H1 (cell line): ENCODE measurements at regions not wholly inside any gene's neighbourhood (a gene's known extent, or its start where the extent isn't known, plus 50 kb on each side); places are given as distances from the start of the nearest gene placed in this dataset.

Experiments
- CTCF ChIA-PET: fragments of 300-600 bp; sonication (Branson Sonifier 250); formaldehyde crosslinking; loops from one replicate; lab custom pipeline; 2021; ENCODE audit not compliant: partially characterized antibody; lab: Charles Lee
- POLR2A ChIA-PET: fragments of 300-600 bp; sonication (Branson Sonifier 250); formaldehyde crosslinking; loops from one replicate; lab custom pipeline; 2021; ENCODE audit warnings: inconsistent platforms; ENCODE audit not compliant: partially characterized antibody; lab: Charles Lee
- DNase-seq, 2 experiments: peaks; one replicate each; pipeline versions ENCODE4 v3.0.0 to v3.0.0-alpha.2; 2010 to 2022; ENCODE audit warnings: low spot score in 2 of 2, low read depth in 1 of 2, mixed read lengths in 1 of 2
- FAIRE-seq: peaks from 2 replicates; lab custom pipeline; 2011; peaks lifted over from hg19 to GRCh38; lab: Jason Lieb, UNC
- H2AFZ ChIP-seq: 2 replicates; pipeline ENCODE4 v1.8.1; 2012; ENCODE audit warnings: low read length, inconsistent platforms
- H2AK5ac ChIP-seq: 2 replicates; pipeline ENCODE4 v1.6.1; 2013; ENCODE audit warnings: low read depth, low read length
- H2BK120ac ChIP-seq: replicated peaks from 2 replicates; pipeline ENCODE3; 2013; ENCODE audit warnings: low read depth, low read length, inconsistent platforms
- H2BK12ac ChIP-seq: 2 replicates; pipeline ENCODE4 v1.6.1; 2013; ENCODE audit warnings: low read depth, low read length
- H2BK15ac ChIP-seq: 2 replicates; pipeline ENCODE4 v1.6.1; 2013; ENCODE audit warnings: low read length
- H2BK20ac ChIP-seq: 2 replicates; pipeline ENCODE4 v1.6.1; 2013; ENCODE audit warnings: low read length
- H2BK5ac ChIP-seq: 2 replicates; pipeline ENCODE4 v1.6.1; 2013; ENCODE audit warnings: low read depth, low read length
- H3K14ac ChIP-seq: 2 replicates; pipeline ENCODE4 v1.6.1; 2013; ENCODE audit warnings: inconsistent platforms; ENCODE audit not compliant: insufficient read length
- H3K18ac ChIP-seq: 2 replicates; pipeline ENCODE4 v1.6.1; 2013; ENCODE audit warnings: low read length; ENCODE audit errors: extremely low read depth
- H3K23ac ChIP-seq: 2 replicates; pipeline ENCODE4 v1.6.1; 2013; ENCODE audit warnings: inconsistent platforms; ENCODE audit not compliant: insufficient read length
- H3K23me2 ChIP-seq: 2 replicates; pipeline ENCODE4 v1.6.1; 2013; ENCODE audit warnings: low read depth, low read length
- H3K27ac ChIP-seq: 2 replicates; pipeline ENCODE4 v1.6.1; 2011; ENCODE audit warnings: low read depth, low read length, inconsistent platforms
- H3K27me3 ChIP-seq, 4 experiments: replicated peaks in 1 of 4; 1 replicate in 1 of 4; 2 replicates in 3 of 4; pipeline versions ENCODE4 v1.6.1 to v1.8.1; 2011 to 2013; ENCODE audit warnings: low read length in 3 of 4, mild to moderate bottlenecking in 3 of 4, inconsistent platforms in 2 of 4, mixed read lengths in 2 of 4, moderate library complexity in 1 of 4; ENCODE audit not compliant: control insufficient read depth in 3 of 4, insufficient read depth in 3 of 4; ENCODE audit errors: extremely low read depth in 1 of 4
- H3K36me3 ChIP-seq, 4 experiments: 2 replicates each; pipeline versions ENCODE4 v1.6.1 to v1.8.1; 2011 to 2013; ENCODE audit warnings: mild to moderate bottlenecking in 4 of 4, low read length in 3 of 4, moderate library complexity in 2 of 4, control low read depth in 1 of 4, inconsistent platforms in 1 of 4; ENCODE audit not compliant: insufficient read depth in 4 of 4, control insufficient read depth in 2 of 4
- H3K4ac ChIP-seq: replicated peaks from 2 replicates; pipeline ENCODE3; 2013; ENCODE audit warnings: low read length, low read depth, mixed read lengths, inconsistent platforms; ENCODE audit not compliant: insufficient read length
- H3K4me1 ChIP-seq, 4 experiments: replicated peaks in 1 of 4; 1 replicate in 1 of 4; 2 replicates in 3 of 4; pipeline versions ENCODE4 v1.6.1 to v1.8.1; 2011 to 2013; ENCODE audit warnings: low read length in 3 of 4, inconsistent platforms in 2 of 4, mixed read lengths in 1 of 4; ENCODE audit not compliant: insufficient read depth in 4 of 4, control insufficient read depth in 3 of 4
- H3K4me2 ChIP-seq, 2 experiments: 2 replicates each; pipeline versions ENCODE4 v1.6.1 to v1.8.1; 2011 to 2013; ENCODE audit warnings: low read depth in 2 of 2, low read length in 2 of 2, control low read depth in 1 of 2, inconsistent platforms in 1 of 2, mild to moderate bottlenecking in 1 of 2; ENCODE audit not compliant: insufficient read depth in 1 of 2
- H3K4me3 ChIP-seq, 4 experiments: fragments of 200-600, 300-600 bp in 1 of 4; sonication (generic), shearing (Covaris generic), sonication (Bioruptor Twin) in 1 of 4; 2 replicates each; pipeline versions ENCODE4 v1.5.1 to v1.8.1; 2011 to 2016; ENCODE audit warnings: low read length in 4 of 4, low read depth in 3 of 4, control low read depth in 2 of 4, inconsistent platforms in 2 of 4, mild to moderate bottlenecking in 2 of 4, mixed read lengths in 1 of 4, moderate library complexity in 1 of 4; ENCODE audit not compliant: insufficient read depth in 2 of 4; ENCODE audit errors: extremely low read depth in 1 of 4
- H3K56ac ChIP-seq: replicated peaks from 2 replicates; pipeline ENCODE3; 2013; ENCODE audit warnings: low read depth, mild to moderate bottlenecking, mixed read lengths, low read length, inconsistent platforms; ENCODE audit not compliant: insufficient read length
- H3K79me1 ChIP-seq: 2 replicates; pipeline ENCODE4 v1.6.1; 2013; ENCODE audit warnings: low read depth, low read length, control low read depth
- H3K79me2 ChIP-seq, 2 experiments: 2 replicates each; pipeline versions ENCODE4 v1.6.1 to v1.8.1; 2012 to 2013; ENCODE audit warnings: low read length in 2 of 2, mild to moderate bottlenecking in 2 of 2, inconsistent platforms in 1 of 2; ENCODE audit not compliant: insufficient read depth in 2 of 2, control insufficient read depth in 1 of 2
- H3K9ac ChIP-seq, 4 experiments: replicated peaks in 1 of 4; 1 replicate in 1 of 4; 2 replicates in 3 of 4; pipeline versions ENCODE4 v1.6.1 to v1.8.1; 2011 to 2013; ENCODE audit warnings: low read depth in 3 of 4, low read length in 3 of 4, control low read depth in 2 of 4, mild to moderate bottlenecking in 2 of 4, moderate library complexity in 2 of 4, inconsistent platforms in 1 of 4; ENCODE audit errors: extremely low read depth in 1 of 4
- H3K9me3 ChIP-seq, 2 experiments: 2 replicates each; pipeline versions ENCODE4 v1.6.1 to v1.8.1; 2012 to 2013; ENCODE audit warnings: mild to moderate bottlenecking in 2 of 2, moderate library complexity in 2 of 2, control low read depth in 1 of 2, inconsistent platforms in 1 of 2, low read depth in 1 of 2, low read length in 1 of 2, mixed read lengths in 1 of 2; ENCODE audit not compliant: insufficient read depth in 2 of 2
- H4K20me1 ChIP-seq, 2 experiments: replicated peaks in 1 of 2; 2 replicates each; pipeline versions ENCODE3 to v1.8.1; 2011 to 2013; ENCODE audit warnings: inconsistent platforms in 2 of 2, low read length in 2 of 2, mild to moderate bottlenecking in 1 of 2; ENCODE audit not compliant: insufficient read depth in 2 of 2, control insufficient read depth in 1 of 2
- H4K5ac ChIP-seq: 2 replicates; pipeline ENCODE4 v1.6.1; 2013; ENCODE audit warnings: low read length, low read depth, mixed read lengths, inconsistent platforms; ENCODE audit not compliant: insufficient read length
- H4K8ac ChIP-seq: 2 replicates; pipeline ENCODE4 v1.8.0; 2013; ENCODE audit warnings: mild to moderate bottlenecking, moderate library complexity, low read length, inconsistent platforms; ENCODE audit not compliant: insufficient read depth; ENCODE audit errors: extremely low read depth
- H4K91ac ChIP-seq: replicated peaks from 2 replicates; pipeline ENCODE3; 2013; ENCODE audit warnings: low read length, mixed read lengths, inconsistent platforms; ENCODE audit not compliant: insufficient read length
- RAD21 ChIP-seq, 2 experiments: IDR thresholded peaks in 1 of 2; conservative IDR thresholded peaks in 1 of 2; 2 replicates each; pipeline ENCODE4 v1.6.1; 2011; ENCODE audit warnings: low read depth in 2 of 2, low read length in 2 of 2, improper control_type of control experiment in 1 of 2, inconsistent platforms in 1 of 2, mild to moderate bottlenecking in 1 of 2, moderate library complexity in 1 of 2
- WGBS, 2 experiments: shearing (Covaris generic) in 1 of 2; methylation state at CpG; one replicate each; pipeline versions ENCODE4 v1.1.6 to v1.1.7; 2013 to 2015; ENCODE audit warnings: low lambda C conversion rate in 2 of 2, mixed read lengths in 2 of 2, inconsistent platforms in 1 of 2, low coverage in 1 of 2, missing lambda C conversion rate in 1 of 2; ENCODE audit not compliant: insufficient replicate concordance in 2 of 2, insufficient coverage in 1 of 2, insufficient read length in 1 of 2; ENCODE audit errors: extremely low coverage in 1 of 2, missing lambda C conversion rate in 1 of 2; 5-methylcytosine and 5-hydroxymethylcytosine counted together

DNA sequence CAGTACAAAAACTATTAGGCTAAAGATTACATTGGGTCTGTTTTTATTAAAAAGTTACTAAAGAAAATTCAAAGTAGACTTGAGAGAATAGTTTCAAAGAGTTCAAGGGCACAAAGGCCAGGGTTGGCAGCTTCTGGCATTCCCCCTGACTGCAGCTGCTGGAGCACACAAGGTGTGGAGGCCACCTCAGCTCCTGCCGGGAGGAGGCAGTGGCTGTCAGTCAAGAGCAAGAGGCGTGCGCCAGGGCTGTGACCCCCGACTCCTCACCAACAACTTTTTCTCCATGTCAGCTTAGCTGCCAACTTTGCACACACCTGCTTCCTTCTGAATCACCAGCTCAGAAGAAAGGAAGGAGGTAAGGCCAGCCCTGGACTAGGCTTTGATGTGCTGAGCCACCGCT, 144.6 kb upstream of the PLXNA4 start:
- no peaks in the 10 kb centered on the region for H3K9me3 ChIP-seq
- no peak for FAIRE-seq
- no peak overlapping the region for H2BK15ac ChIP-seq
- no peaks in the 10 kb centered on the region for H3K79me2 ChIP-seq
- H3K4ac ChIP-seq: no peak overlapping the region
- no peaks in the 10 kb centered on the region for H3K23me2 ChIP-seq
- POLR2A ChIA-PET: no interaction called here
- no peaks in the 10 kb centered on the region for H3K27me3 ChIP-seq
- no peak overlapping the region for H3K4me2 ChIP-seq
- H3K23ac ChIP-seq: no peak overlapping the region
- peaks cover 0 to 1% (median 0%) of the 10 kb centered on the region in 4 experiments; a peak in 1 of 7 replicates for H3K4me1 ChIP-seq
- H3K9ac ChIP-seq: no peak overlapping the region
- no peak overlapping the region for H2BK12ac ChIP-seq
- H3K14ac ChIP-seq: no peak overlapping the region
- WGBS, 2 experiments: 74% methylated on average over 5 of the region's 5 CpGs; no CpG with 5 or more reads in 1 of the 2 experiments
- no peak overlapping the region for H2BK5ac ChIP-seq
- no peak overlapping the region for H3K27ac ChIP-seq
- no peak overlapping the region for H3K56ac ChIP-seq
- H4K20me1 ChIP-seq: no peaks in the 10 kb centered on the region
- H3K18ac ChIP-seq: no peak overlapping the region
- no peak overlapping the region for H4K5ac ChIP-seq
- H2BK120ac ChIP-seq: no peak overlapping the region
- H2AFZ ChIP-seq: no peak overlapping the region
- H3K36me3 ChIP-seq: no peaks in the 10 kb centered on the region
- H3K79me1 ChIP-seq: no peaks in the 10 kb centered on the region
- H4K91ac ChIP-seq: no peak overlapping the region
- CTCF ChIA-PET: interaction anchor here (0.7 to 7.9 kb wide), 8 partner anchors 11 to 509 kb away, joined by 3 to 43 read pairs (median 4); no protein-coding TSS in a partner anchor
- H2AK5ac ChIP-seq: no peak overlapping the region
- no peak overlapping the region for H2BK20ac ChIP-seq
- H4K8ac ChIP-seq: no peak overlapping the region; the same call in 1 of the 2 replicates
- DNase-seq: no peak
- H3K4me3 ChIP-seq: no peak overlapping the region
- peak; percentile 54 to 61; a peak in 3 of 4 replicates for TF ChIP-seq RAD21 (IDR thresholded peaks at IDR 0.05 in 1 of 2, conservative IDR thresholded peaks at IDR 0.05 in 1 of 2; ENCODE audit: low read depth in 2 of 2, low read length in 2 of 2)
